IMR-90 (cell line): ENCODE measurements at regions not wholly inside any gene's neighbourhood (a gene's known extent, or its start where the extent isn't known, plus 50 kb on each side); places are given as distances from the start of the nearest gene placed in this dataset.

ENCODE experiments used
- ATAC-seq: fragments of 200-7000 bp; cut with Tn5 transposase; 2 replicates; pipeline ENCODE4 v1.9.1; 2020; ENCODE audit warnings: low read depth, mild to moderate bottlenecking, moderate library complexity
- BruUV-seq: library from RNA; stranded (reverse); fragments of 400-500 nt; replicated peaks from 2 replicates; lab custom pipeline; 2021; lab: Mats Ljungman, UMichigan
- CTCF ChIA-PET: fragments of 300-600 bp; formaldehyde crosslinking; extraction: SDS; loops from one replicate; lab custom pipeline; 2021; ENCODE audit warnings: antibody characterized with exemption; lab: Yijun Ruan, JAX
- POLR2A ChIA-PET: fragments of 300-600 bp; sonication (Branson Sonifier 250); formaldehyde crosslinking; loops from one replicate; lab custom pipeline; 2022; ENCODE audit warnings: antibody characterized with exemption; ENCODE audit not compliant: unreplicated experiment; lab: Charles Lee
- DNase-seq: peaks from one replicate; pipeline ENCODE4 v3.0.0; 2013
- H2AFZ ChIP-seq: replicated peaks from 2 replicates; pipeline ENCODE3; 2013; ENCODE audit warnings: low read length, mild to moderate bottlenecking; ENCODE audit not compliant: poor library complexity
- H2AK5ac ChIP-seq: 2 replicates; pipeline ENCODE4 v1.6.1; 2013; ENCODE audit warnings: low read depth, low read length, inconsistent platforms
- H2AK9ac ChIP-seq: replicated peaks from 2 replicates; pipeline ENCODE3; 2013; ENCODE audit warnings: mild to moderate bottlenecking, low read depth, low read length, moderate library complexity; ENCODE audit not compliant: poor library complexity
- H2BK120ac ChIP-seq: 2 replicates; pipeline ENCODE4 v1.6.1; 2013; ENCODE audit warnings: low read depth, low read length, inconsistent platforms
- H2BK15ac ChIP-seq: 3 replicates; pipeline ENCODE4 v1.6.1; 2013; ENCODE audit warnings: low read depth, low read length, inconsistent platforms
- H2BK20ac ChIP-seq: 2 replicates; pipeline ENCODE4 v1.6.1; 2013; ENCODE audit warnings: low read depth, mild to moderate bottlenecking, inconsistent platforms, low read length, moderate library complexity
- H2BK5ac ChIP-seq: 2 replicates; pipeline ENCODE4 v1.6.1; 2013; ENCODE audit warnings: mild to moderate bottlenecking, low read depth, low read length, inconsistent platforms; ENCODE audit not compliant: poor library complexity, severe bottlenecking
- H3K14ac ChIP-seq: replicated peaks from 2 replicates; pipeline ENCODE4 v1.6.1; 2013; ENCODE audit warnings: low read depth, low read length, inconsistent platforms
- H3K18ac ChIP-seq: 2 replicates; pipeline ENCODE4 v1.6.1; 2013; ENCODE audit warnings: low read depth, low read length, control low read depth
- H3K23ac ChIP-seq: 2 replicates; pipeline ENCODE4 v1.6.1; 2013; ENCODE audit warnings: low read depth, low read length, inconsistent platforms
- H3K27ac ChIP-seq: 2 replicates; pipeline ENCODE4 v1.5.1; 2013; ENCODE audit warnings: mild to moderate bottlenecking, control low read depth, low read length; ENCODE audit not compliant: insufficient read depth
- H3K27me3 ChIP-seq: 2 replicates; pipeline ENCODE4 v1.6.1; 2013; ENCODE audit warnings: low read length; ENCODE audit not compliant: control insufficient read depth, insufficient read depth
- H3K36me3 ChIP-seq: 2 replicates; pipeline ENCODE4 v1.6.1; 2013; ENCODE audit warnings: low read length, mixed read lengths; ENCODE audit not compliant: control insufficient read depth, insufficient read depth
- H3K4ac ChIP-seq: 2 replicates; pipeline ENCODE4 v1.6.1; 2013; ENCODE audit warnings: low read depth, low read length, inconsistent platforms
- H3K4me1 ChIP-seq: 2 replicates; pipeline ENCODE4 v1.6.1; 2013; ENCODE audit warnings: low read length, mixed read lengths; ENCODE audit not compliant: control insufficient read depth, insufficient read depth
- H3K4me2 ChIP-seq: 2 replicates; pipeline ENCODE4 v1.6.1; 2013; ENCODE audit warnings: low read depth, mild to moderate bottlenecking, control low read depth, low read length, moderate library complexity
- H3K4me3 ChIP-seq: 2 replicates; pipeline ENCODE4 v1.5.1; 2013; ENCODE audit warnings: low read depth, mild to moderate bottlenecking, control low read depth, low read length, moderate library complexity; ENCODE audit not compliant: insufficient read depth
- H3K56ac ChIP-seq: 2 replicates; pipeline ENCODE4 v1.6.1; 2013; ENCODE audit warnings: low read length, inconsistent platforms; ENCODE audit not compliant: insufficient read depth; ENCODE audit errors: extremely low read depth
- H3K79me1 ChIP-seq, 2 experiments: 2 replicates each; pipeline ENCODE4 v1.6.1; 2013; ENCODE audit warnings: low read length in 2 of 2, inconsistent platforms in 1 of 2, low read depth in 1 of 2
- H3K9ac ChIP-seq: 2 replicates; pipeline ENCODE4 v1.6.1; 2013; ENCODE audit warnings: low read depth, low read length, control low read depth
- H3K9me1 ChIP-seq: 2 replicates; pipeline ENCODE4 v1.6.1; 2013; ENCODE audit warnings: low read length, inconsistent platforms; ENCODE audit not compliant: insufficient read depth
- H3K9me3 ChIP-seq: 2 replicates; pipeline ENCODE4 v1.6.1; 2013; ENCODE audit warnings: low read length; ENCODE audit not compliant: control insufficient read depth, insufficient read depth
- H4K20me1 ChIP-seq: 2 replicates; pipeline ENCODE4 v1.6.1; 2013; ENCODE audit warnings: low read length, inconsistent platforms; ENCODE audit not compliant: insufficient read depth
- H4K5ac ChIP-seq: 2 replicates; pipeline ENCODE4 v1.6.1; 2013; ENCODE audit warnings: mild to moderate bottlenecking, low read depth, low read length, control low read depth
- H4K8ac ChIP-seq, 2 experiments: 2 replicates each; pipeline ENCODE4 v1.6.1; 2013; ENCODE audit warnings: low read depth in 2 of 2, low read length in 2 of 2, control low read depth in 1 of 2, inconsistent platforms in 1 of 2
- H4K91ac ChIP-seq: 2 replicates; pipeline ENCODE4 v1.6.1; 2013; ENCODE audit warnings: low read depth, low read length, inconsistent platforms; ENCODE audit not compliant: insufficient read depth
- MAFK ChIP-seq: IDR thresholded peaks from 2 replicates; pipeline ENCODE4 v1.6.1; 2012; ENCODE audit warnings: low read depth, low read length, improper control_type of control experiment
- MAZ ChIP-seq: IDR thresholded peaks from 2 replicates; pipeline ENCODE4 v1.6.1; 2012; ENCODE audit warnings: low read depth, mild to moderate bottlenecking, low read length, improper control_type of control experiment, moderate library complexity, borderline replicate concordance
- WGBS, 2 experiments: methylation state at CpG; one replicate each; pipeline versions ENCODE4 v1.1.5 to v1.1.7; 2013; ENCODE audit warnings: missing lambda C conversion rate in 2 of 2; ENCODE audit not compliant: insufficient read length in 1 of 2; ENCODE audit errors: extremely low coverage in 2 of 2; 5-methylcytosine and 5-hydroxymethylcytosine counted together
- dilution Hi-C: fragments of 300-500 bp; cut with HindIII; formaldehyde crosslinking; loops from one replicate; pipeline ENCODE4 v1.14.3; 2018; ENCODE audit warnings: low sequenced_read_pairs; ENCODE audit not compliant: unreplicated experiment
- in situ Hi-C: fragments of 300-500 bp; cut with MboI; formaldehyde crosslinking; loops from 3 replicates; pipeline ENCODE4 v1.14.3; 2019; ENCODE audit warnings: low sequenced_read_pairs, inconsistent platforms, mixed read lengths
- intact Hi-C: fragments of 100-400 bp; cut with micrococcal nuclease; formaldehyde crosslinking; loops from 2 replicates; pipeline ENCODE4 v1.10.0; 2022

DNA sequence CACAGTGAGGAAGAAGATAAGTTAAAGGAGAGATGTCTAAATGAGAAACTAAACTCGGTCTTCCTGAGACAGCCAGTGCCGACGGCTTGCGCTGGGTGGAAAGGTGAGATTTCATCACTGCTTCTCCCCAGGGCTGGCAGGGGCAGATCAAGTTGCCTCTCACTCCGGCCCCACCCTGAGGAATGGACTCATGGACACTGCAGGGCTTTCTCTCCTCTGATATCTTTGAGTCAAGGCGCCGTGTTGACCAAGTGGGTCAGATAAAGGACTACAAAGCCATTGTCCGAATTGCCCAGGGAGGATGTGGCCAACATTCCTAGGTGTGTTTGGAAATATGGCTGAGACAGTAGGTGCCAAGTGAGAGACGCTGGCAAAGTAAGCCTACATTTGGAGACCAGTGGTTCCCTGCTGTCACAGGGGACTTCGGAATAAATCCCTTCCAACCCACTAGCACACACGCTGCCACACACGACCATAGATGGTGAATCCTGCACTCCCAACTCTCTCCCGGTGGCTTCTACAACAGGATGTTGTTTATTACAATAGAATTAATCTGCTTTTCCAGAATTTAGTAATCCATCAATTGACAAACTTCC lies 156.5 kb upstream of the TSC22D1 start:
- H4K91ac ChIP-seq: no peak overlapping the region
- H3K4ac ChIP-seq: 0 out of 2 replicates have a peak overlapping the region, but pooled peaks have one; percentile 2
- H3K9me3 ChIP-seq: no peaks in the 10 kb centered on the region; the same call in 1 of the 2 replicates
- no peak overlapping the region for H3K56ac ChIP-seq
- no peaks in the 10 kb centered on the region for H3K36me3 ChIP-seq
- peak overlapping the region; percentile 10; the same call in 2 of the 3 replicates for H2BK15ac ChIP-seq
- DNase-seq (no peak), ATAC-seq (no peak)
- H3K18ac ChIP-seq: no peak overlapping the region
- CTCF ChIA-PET: no interaction called here
- H3K79me1 ChIP-seq: no peaks in the 10 kb centered on the region
- TF ChIP-seq MAFK (no peak), MAZ (peak; percentile 65; the same call in 1 of the 2 replicates)
- H3K23ac ChIP-seq: no peak overlapping the region
- intact Hi-C loops: no loop called here
- H3K14ac ChIP-seq: no peak overlapping the region
- H3K9me1 ChIP-seq: no peaks in the 10 kb centered on the region; the same call in 1 of the 2 replicates
- H2BK120ac ChIP-seq: no peak overlapping the region
- H3K27ac ChIP-seq: no peak overlapping the region
- peak overlapping the region; percentile 21; the same call in 1 of the 2 replicates for H2AK5ac ChIP-seq
- BruUV-seq: no TSS peak
- no peak overlapping the region for H4K8ac ChIP-seq
- peaks cover 5% of the 10 kb centered on the region for H3K4me1 ChIP-seq
- no peaks in the 10 kb centered on the region for H4K20me1 ChIP-seq
- in situ Hi-C loops: no loop called here
- H2AFZ ChIP-seq: peak overlapping the region; percentile 14
- no peak overlapping the region for H3K4me3 ChIP-seq
- no peak overlapping the region for H4K5ac ChIP-seq
- no peaks in the 10 kb centered on the region for H3K27me3 ChIP-seq
- WGBS, 2 experiments: no CpG with 5 or more reads among the region's 13 CpGs
- dilution Hi-C loops: no loop called here
- H3K9ac ChIP-seq: no peak overlapping the region
- no peak overlapping the region for H2AK9ac ChIP-seq
- POLR2A ChIA-PET: no interaction called here
- no peak overlapping the region for H2BK20ac ChIP-seq
- no peak overlapping the region for H2BK5ac ChIP-seq
- no peak overlapping the region for H3K4me2 ChIP-seq
